NCI-H187 (cell line): ENCODE measurements at regions not wholly inside any gene's neighbourhood (a gene's known extent, or its start where the extent isn't known, plus 50 kb on each side); places are given as distances from the start of the nearest gene placed in this dataset.
"Not testable (repeated sequence)": the region's sequence is repeated elsewhere in the genome, so short reads cannot be mapped to it uniquely, and the experiment has no call there.

Source experiments
- DNase-seq, 2 experiments: peaks; one replicate each; lab custom pipeline; 2025; lab: John Stamatoyannopoulos, UW

DNA sequence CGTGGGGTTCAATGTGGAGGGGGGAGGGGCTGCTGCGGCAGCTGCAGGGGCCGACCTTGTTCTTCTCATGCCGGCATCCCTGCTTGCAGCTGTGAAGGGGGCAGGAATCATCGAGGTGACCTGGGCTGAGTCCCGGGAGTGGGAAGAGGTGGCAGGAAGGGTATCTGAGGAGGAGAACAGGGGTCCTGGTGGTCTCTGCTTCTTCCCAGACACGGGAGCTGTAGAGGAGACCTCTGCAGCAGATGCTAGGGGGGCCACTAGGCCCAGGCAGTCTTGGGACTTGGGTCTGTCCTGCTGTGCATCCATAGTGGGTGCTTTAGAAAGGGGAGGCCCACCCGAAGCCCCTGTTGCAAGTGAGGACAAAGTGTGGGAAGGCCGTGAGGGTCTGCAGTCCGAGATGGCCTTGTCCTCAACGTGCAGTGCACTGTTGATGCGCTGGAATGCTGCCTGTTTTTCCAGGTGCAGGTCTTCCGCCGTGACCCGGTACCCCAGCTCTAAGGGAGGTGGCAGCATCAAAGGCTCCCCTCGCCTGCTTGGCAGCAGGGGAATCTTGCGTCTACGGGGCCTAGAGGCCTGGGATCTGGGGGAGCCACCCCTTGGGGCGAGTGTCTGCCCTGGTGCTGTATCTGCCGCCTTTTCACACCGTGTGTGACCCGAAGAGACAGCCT is 1370.0 kb downstream of the CDH12 start:
- not testable (repeated sequence) for DNase-seq

DNA sequence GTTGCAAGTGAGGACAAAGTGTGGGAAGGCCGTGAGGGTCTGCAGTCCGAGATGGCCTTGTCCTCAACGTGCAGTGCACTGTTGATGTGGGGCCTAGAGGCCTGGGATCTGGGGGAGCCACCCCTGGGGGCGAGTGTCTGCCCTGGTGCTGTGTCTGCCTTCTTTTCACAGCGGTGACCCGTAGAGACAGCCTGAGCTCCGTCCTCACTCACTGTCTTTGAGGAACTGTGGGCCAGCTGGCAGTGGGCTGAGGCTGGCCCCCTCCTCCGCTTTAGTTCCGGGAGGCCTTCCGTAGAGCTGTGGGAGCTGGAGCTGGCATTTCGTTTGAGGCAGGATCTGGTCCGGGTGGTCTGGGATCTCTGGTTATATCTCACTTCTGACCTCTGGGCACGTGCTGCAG is 1370.6 kb downstream of the CDH12 start:
- DNase-seq, result not testable (repeated sequence)

DNA sequence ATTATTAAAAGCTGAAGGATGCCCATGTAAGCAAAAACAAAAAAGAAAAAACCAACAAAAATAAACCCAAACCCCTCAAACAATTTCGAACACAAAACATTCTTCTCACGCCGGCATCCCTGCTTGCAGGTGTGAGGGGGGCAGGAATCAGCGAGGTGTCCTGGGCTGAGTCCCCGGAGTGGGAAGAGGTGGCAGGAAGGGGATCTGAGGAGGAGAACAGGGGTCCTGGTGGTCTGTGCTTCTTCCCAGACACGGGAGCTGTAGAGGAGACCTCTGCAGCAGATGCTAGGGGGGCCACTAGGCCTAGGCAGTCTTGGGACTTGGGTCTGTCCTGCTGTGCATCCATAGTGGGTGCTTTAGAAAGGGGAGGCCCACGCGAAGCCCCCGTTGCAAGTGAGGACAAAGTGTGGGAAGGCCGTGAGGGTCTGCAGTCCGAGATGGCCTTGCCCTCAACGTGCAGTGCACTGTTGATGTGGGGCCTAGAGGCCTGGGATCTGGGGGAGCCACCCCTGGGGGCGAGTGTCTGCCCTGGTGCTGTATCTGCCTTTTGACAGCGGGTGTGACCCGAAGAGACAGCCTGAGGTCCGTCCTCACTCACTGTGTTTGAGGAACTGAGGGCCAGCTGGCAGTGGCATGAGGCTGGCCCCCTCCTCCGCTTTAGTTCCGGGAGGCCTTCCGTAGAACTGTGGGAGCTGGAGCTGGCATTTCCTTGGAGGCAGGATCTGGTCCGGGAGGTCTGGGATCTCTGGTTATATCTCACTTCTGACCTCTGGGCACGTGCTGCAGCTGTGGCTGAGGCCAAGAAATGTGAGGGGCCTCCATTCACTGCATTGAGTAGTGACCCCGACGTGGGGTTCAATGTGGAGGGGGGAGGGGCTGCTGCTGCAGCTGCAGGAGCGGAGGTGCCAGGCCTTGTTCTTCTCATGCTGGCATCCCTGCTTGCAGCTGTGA is 1371.5 kb downstream of the CDH12 start:
- not testable (repeated sequence) for DNase-seq

GRCh38 chr5:21480054-21480453 is 1373.1 kb downstream of the CDH12 start:
- DNase-seq, result not testable (repeated sequence)

- DNase-seq, result not testable (repeated sequence)
Measured at GRCh38 chr5:21473981-21474380, 1379.2 kb downstream of the CDH12 start.

- DNase-seq, result not testable (repeated sequence)
Measured at GRCh38 chr5:21473436-21473835, 1379.7 kb downstream of the CDH12 start.

DNA sequence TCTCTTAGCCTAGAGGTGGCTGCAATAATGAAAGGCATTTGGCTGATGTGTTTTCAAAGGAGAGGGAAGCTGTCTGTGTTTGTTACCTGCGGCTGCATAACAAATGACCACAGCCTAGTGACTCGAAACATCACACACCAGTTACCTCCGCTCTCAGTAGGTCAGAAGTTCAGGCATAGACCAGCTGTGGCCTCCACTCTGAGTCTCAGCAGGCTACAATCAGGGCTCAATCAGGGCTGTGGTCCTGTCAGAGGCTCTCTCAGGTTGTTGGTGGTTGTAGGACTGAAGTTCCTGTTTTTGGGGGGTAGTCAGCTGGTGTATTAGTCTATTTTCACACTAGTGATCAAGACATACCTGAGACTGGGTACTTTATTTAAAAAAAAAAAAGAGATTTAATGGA is 1381.5 kb downstream of the CDH12 start:
- DNase-seq, result not testable (repeated sequence)

DNA sequence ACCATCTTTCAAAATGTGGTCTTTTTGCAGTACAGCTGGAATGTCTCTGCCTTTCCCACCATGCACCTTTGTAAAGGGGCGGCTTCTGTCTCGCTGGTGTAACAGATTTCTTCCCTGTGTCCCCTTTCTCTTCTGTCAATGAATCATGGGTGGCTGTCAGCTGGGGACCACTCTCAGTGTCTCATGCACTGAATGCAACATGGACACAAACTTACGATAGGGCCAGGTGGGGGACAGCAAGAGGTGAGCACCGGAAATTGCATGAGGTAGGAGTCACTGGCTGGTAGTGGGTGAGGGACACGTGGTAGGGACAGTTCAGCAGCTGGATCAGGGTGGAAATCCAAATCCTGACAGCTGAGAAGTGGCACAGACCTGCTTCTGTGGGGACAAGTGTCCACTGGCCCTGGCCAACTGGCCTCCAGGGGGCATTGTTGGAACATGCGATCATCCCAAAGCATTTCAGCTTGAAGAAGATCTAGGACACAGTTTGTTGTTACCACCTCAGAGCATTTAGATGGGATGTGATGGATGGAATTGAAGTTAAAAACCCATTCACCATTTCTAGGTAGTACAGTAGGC is 1383.5 kb downstream of the CDH12 start:
- not testable (repeated sequence) for DNase-seq

DNA sequence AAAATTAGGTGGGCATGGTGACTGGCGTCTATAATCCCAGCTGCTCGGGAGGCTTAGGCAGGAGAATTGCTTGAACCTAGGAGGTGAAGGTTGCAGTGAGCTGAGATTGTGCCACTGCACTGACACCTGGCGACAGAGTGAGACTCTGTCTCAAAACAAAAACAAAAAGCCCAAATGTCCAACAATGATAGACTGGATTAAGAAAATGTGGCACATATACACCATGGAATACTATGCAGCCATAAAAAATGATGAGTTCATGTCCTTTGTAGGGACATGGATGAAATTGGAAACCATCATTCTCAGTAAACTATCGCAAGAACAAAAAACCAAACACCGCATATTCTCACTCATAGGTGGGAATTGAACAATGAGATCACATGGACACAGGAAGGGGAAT is 1385.6 kb downstream of the CDH12 start:
- not testable (repeated sequence) for DNase-seq

- not testable (repeated sequence) for DNase-seq
Measured at GRCh38 chr5:21459744-21460073, 1393.4 kb downstream of the CDH12 start.

DNA sequence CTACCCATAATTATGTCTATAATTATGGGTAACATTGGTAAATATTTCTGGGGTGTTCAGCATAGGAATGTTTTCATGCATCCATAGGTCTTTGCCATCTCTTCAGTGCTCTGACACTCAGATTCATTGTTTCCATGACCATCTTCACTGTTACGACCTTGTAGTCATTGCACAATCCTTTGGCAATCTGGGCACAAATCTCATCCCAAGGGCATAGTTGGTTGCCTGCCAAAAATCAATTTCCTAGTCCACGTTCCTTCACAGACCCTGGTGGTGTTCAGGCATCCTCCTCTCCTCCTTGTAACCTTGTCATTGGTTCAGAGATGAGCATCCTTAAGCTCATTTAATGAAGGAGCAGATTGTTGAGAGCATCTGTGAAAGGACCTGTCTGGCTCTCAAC is 1400.7 kb downstream of the CDH12 start:
- no peak for DNase-seq

- DNase-seq, result no peak
Measured at GRCh38 chr5:21432646-21433045, 1420.5 kb downstream of the CDH12 start.

DNA sequence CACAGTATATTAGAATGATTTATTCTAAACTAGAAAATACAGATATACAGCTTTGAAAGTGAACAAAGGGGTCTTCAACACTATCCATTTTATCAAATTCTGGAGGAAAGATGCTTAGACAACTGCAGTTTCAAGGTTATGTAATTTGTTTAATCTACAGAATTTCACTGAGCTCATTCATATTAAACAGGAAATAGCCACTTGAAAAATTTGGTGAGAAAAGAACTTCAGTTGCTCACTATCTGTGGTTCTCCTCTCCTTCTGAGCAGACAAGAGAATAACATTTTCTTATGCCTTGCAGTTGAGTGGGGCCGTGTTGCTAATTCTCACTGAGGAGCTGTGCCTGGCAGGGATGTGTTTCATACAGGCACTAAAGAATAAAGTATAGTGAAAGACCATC is 1428.2 kb downstream of the CDH12 start:
- no peak for DNase-seq

DNA sequence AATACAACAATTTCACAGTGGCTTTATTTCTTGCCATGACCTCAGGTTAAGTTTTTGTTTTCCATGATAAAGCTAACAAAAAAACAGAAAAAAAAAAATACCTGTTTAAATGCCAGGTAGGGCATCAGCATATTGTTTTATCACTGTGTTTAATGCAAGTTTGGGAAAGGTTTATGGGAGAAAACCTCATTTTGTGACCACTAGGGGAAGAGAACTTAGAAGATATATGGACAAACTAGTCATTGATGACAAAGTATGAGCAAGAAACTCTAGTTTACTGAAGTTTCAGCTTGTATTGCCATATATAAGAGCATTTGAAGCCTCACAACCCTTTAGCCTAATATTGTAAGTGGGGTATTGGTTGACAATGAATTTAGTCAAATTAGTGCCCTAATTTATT is 1431.4 kb upstream of the CDH18 start:
- no peak for DNase-seq

DNA sequence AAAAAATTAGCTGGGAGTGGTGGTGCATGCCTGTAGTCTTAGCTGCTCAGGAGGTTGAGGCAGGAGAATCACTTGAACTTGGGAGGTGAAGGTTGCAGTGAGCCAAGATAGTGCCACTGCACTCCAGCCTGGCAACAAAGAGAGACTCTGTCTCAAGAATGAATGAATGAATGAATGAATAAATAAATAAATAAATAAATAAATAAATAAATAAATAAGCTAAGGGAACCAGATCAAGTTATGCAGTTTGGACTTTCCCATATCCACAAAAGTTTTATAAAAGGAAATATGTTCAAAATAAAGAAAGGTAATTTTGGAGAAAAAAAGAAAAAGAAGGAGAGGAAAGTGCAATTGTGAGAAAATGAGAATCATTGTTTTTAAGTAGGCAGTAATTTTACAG is 1414.1 kb upstream of the CDH18 start:
- DNase-seq, result not testable (repeated sequence)

DNA sequence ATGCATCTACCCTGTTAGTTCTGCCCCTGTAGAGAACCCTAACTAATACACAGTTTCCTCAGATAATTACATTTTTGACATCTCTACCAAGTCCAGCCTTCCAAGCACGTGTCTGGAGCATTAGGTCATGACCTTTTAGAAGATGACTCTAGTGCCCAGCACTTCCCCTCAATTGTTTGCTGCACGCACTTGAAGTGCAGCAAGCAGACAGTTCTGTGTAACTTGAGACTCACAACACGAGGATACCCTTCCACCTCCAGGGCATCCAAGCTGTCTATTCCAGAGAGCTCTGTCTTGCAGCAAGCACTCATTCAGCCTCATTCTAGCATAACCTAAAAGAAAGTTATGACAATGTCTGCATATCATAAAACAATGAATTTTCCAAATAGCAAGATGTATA is 1410.5 kb upstream of the CDH18 start:
- DNase-seq, result no peak

GRCh38 chr5:21397693-21398092 is 1409.7 kb upstream of the CDH18 start:
- no peak for DNase-seq

DNA sequence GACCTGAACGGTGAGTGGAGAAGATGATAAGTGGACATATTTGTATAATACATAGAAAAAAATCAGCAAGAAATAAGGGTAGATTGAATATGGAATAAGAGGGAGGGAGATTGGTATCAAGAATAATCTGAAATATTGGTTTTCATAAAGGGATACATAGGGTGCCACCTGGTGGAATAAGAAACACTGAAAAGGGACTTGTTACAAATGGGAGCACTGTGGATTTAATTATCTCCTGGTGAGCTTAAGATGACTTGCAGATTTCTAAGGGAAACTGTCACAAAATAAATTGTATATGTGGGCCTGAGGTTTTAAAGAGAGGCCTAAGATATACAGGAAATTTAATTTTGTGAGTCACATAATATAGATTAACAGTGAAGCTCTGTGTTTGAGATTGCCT is 1403.5 kb upstream of the CDH18 start:
- DNase-seq, result no peak

DNA sequence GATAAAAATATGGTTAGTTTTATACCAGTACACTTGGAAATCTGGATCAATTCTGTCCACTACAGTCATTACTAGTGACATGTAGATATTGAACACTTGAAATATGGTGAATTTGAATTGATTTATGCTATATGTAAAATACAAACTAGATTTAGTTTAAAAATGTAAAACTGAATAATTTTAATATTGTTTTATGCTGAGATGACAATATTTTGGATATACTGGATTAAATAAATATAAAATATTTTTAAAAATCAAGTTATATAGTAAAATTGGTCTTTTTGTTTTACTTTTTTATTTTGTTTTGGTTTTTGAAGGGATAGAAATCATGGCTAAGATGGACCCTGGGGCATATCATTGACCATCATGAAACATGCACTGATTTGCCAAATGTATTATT is 1372.8 kb upstream of the CDH18 start:
- DNase-seq, result not testable (repeated sequence)

DNA sequence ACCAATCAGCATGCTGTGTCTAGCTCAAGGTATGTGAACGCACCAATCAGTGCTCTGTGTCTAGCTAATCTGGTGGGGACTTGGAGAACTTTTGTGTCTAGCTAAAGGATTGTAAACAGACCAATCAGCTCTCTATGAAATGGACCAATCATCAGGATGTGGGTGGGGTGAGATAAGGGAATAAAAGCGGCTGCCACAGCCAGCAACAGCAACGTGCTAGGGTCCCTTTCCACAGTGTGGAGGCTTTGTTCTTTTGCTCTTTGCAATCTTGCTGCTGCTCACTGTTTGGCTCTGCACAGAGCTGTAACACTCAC is 1353.9 kb upstream of the CDH18 start:
- not testable (repeated sequence) for DNase-seq

DNA sequence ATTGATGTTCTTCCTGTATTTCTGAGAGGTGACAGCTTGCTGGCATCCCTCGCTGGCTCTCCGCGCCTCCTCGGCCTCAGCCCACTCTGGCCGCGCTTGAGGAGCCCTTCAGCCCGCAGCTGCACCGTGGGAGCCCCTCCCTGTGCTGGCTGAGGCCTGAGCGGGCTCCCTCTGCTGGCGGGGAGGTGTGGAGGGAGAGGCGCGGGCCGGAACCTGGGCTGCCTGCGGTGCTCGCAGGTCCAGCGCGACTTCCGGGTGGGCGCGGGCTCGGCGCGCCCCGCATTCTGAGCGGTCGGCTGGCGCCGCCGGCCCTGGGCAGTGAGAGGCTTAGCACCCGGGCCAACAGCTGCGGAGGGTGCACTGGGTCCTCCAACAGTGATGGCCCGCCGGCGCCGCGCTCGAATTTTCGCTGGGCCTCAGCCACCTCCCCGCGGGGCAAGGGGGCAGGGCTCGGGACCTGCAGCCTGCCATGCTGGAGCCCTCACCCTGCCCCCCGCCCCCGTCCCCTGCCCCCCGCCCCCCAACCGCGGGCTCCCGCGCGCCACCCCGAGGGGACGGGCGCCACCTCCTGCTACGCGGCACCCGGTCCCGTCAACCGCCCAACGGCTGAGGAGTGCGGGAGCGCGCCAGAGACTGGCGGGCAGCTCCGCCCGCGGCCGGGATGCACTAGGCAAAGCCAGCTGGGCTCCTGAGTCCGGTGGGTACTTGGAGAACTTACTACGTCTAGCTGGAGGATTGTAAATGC is 1353.4 kb upstream of the CDH18 start:
- not testable (repeated sequence) for DNase-seq

DNA sequence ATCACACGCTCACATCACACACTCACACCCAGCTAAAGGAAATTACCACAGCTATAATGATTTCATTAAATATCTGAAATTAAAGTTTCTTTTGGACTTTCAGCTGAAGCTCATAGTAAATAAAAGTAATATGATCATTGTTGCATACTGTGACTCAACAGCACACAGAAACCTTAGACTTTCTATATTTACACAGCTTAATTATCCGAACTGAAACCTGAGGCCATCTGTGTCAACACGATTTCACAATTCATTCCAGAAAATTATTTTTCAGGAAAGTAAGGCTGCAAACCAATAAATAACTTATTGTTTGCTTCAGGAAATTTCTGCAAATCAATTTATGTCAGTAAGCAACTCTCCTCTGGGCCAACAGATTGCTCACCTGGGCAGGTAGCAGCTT is 1352.2 kb upstream of the CDH18 start:
- not testable (repeated sequence) for DNase-seq
